ENCODE measurements at regions not wholly inside any gene's neighbourhood (a gene's known extent, or its start where the extent isn't known, plus 50 kb on each side); places are given as distances from the start of the nearest gene placed in this dataset.
"Not testable (repeated sequence)": the region's sequence is repeated elsewhere in the genome, so short reads cannot be mapped to it uniquely, and the experiment has no call there.

GRCh38 chr6:6997263-6998193 lies 110.2 kb upstream of the RREB1 start:
- intact Hi-C loops (cut with DNase I, micrococcal nuclease): no loop called here
- peak; percentile 81 for ATAC-seq
- DNase-seq: no peak

- ATAC-seq (no peak), DNase-seq (no peak)
- intact Hi-C loops (cut with DNase I, micrococcal nuclease): no loop called here
Observed at GRCh38 chr6:6998194-6998569, 109.6 kb upstream of the RREB1 start.

GRCh38 chr6:7000825-7001777 lies 106.7 kb upstream of the RREB1 start:
- intact Hi-C loops (cut with DNase I, micrococcal nuclease): no loop called here
- no peak for ATAC-seq

GRCh38 chr6:7003041-7003440 lies 104.7 kb upstream of the RREB1 start:
- DNase-seq (no peak), ATAC-seq (no peak)
- intact Hi-C loops (cut with DNase I, micrococcal nuclease): no loop called here

More at GRCh38 chr6:7000825-7001777, 106.7 kb upstream of the RREB1 start:
- no peak for DNase-seq

- DNase-seq (no peak), ATAC-seq (no peak)
- intact Hi-C loops (cut with DNase I, micrococcal nuclease): no loop called here
Observed at GRCh38 chr6:7004581-7005297, 103.0 kb upstream of the RREB1 start.

GRCh38 chr6:7006515-7007191 lies 101.1 kb upstream of the RREB1 start:
- intact Hi-C loops (cut with DNase I, micrococcal nuclease): no loop called here
- no peak for DNase-seq
- ATAC-seq: no peak

- ATAC-seq: no peak
- intact Hi-C loops (cut with DNase I, micrococcal nuclease): no loop called here
- DNase-seq: no peak
Observed at GRCh38 chr6:7008451-7008988, 99.2 kb upstream of the RREB1 start.

GRCh38 chr6:7016226-7016625 lies 91.5 kb upstream of the RREB1 start:
- DNase-seq (no peak), ATAC-seq (no peak)
- intact Hi-C loops (cut with DNase I, micrococcal nuclease): no loop called here

- intact Hi-C loops (cut with DNase I, micrococcal nuclease): no loop called here
- DNase-seq (no peak), ATAC-seq (no peak)
Observed at GRCh38 chr6:7021301-7021700, 86.5 kb upstream of the RREB1 start.

- intact Hi-C loops (cut with DNase I, micrococcal nuclease): no loop called here
- DNase-seq (no peak), ATAC-seq (no peak)
Observed at GRCh38 chr6:7025861-7026260, 81.9 kb upstream of the RREB1 start.

GRCh38 chr6:7028963-7029362 lies 78.8 kb upstream of the RREB1 start:
- DNase-seq; intact Hi-C loops (cut with DNase I, micrococcal nuclease); ATAC-seq: not testable (repeated sequence)

- ATAC-seq; DNase-seq; intact Hi-C loops (cut with DNase I, micrococcal nuclease): not testable (repeated sequence)
Observed at GRCh38 chr6:7030968-7031367, 76.8 kb upstream of the RREB1 start.

GRCh38 chr6:7033202-7033601 lies 74.6 kb upstream of the RREB1 start:
- ATAC-seq (no peak), DNase-seq (no peak)
- intact Hi-C loops (cut with DNase I, micrococcal nuclease): no loop called here

- DNase-seq: no peak
- no peak for ATAC-seq
- intact Hi-C loops (cut with DNase I, micrococcal nuclease): no loop called here
Observed at GRCh38 chr6:7034055-7034454, 73.7 kb upstream of the RREB1 start.

GRCh38 chr6:7035837-7036249 lies 71.9 kb upstream of the RREB1 start:
- no peak for DNase-seq
- intact Hi-C loops (cut with DNase I, micrococcal nuclease): no loop called here
- ATAC-seq: peak; percentile 16

- ATAC-seq (no peak), DNase-seq (no peak)
Observed at GRCh38 chr6:7041511-7042026, 66.2 kb upstream of the RREB1 start.

GRCh38 chr6:7042056-7042653 lies 65.6 kb upstream of the RREB1 start:
- intact Hi-C loops (cut with DNase I, micrococcal nuclease): no loop called here
- ATAC-seq: peak; percentile 85
- peak; percentile 52 to 54 for DNase-seq

More at GRCh38 chr6:7041511-7042026, 66.2 kb upstream of the RREB1 start:
- intact Hi-C loops (cut with DNase I, micrococcal nuclease): no loop called here
